ENCODE measurements at regions not wholly inside any gene's neighbourhood (a gene's known extent, or its start where the extent isn't known, plus 50 kb on each side); places are given as distances from the start of the nearest gene placed in this dataset.

DNA sequence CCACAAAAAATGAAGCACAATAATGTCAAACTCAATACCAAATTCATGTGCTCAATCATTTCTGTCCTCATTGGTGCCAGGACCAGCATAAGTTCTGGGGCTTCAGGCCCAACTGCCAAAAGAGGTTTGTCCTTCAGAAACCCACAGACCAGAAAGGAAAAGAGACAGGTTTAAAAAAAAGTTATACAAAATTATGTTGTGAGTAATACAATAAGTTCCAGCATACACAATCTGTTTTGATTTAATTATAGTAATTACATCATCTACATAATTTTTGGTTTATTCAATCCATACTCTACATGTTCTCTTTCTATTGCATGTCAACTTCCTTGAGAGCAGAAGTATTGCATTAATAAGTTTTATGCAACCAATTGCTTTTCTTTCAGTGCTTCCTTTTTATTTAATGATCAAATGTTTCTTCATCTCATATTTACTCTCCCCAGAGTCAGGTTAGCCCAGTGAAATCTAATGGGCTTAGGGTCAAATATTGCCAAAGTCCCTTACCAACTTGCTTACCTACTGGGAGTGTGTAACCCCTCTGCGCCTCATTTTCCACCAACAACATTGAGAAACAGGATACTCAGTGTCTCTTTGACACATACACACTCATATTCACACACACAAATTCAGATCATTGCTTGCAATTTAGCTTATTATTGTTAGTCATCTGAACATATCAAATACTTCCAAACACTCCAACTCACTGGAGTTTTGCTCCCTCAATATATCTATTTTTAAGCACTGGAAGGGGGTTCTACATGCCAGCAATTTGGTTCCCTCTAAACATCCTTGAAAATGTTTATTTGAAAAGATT lies 424.4 kb upstream of the MARCKS start:
- TF ChIP-seq, protein P1, sequence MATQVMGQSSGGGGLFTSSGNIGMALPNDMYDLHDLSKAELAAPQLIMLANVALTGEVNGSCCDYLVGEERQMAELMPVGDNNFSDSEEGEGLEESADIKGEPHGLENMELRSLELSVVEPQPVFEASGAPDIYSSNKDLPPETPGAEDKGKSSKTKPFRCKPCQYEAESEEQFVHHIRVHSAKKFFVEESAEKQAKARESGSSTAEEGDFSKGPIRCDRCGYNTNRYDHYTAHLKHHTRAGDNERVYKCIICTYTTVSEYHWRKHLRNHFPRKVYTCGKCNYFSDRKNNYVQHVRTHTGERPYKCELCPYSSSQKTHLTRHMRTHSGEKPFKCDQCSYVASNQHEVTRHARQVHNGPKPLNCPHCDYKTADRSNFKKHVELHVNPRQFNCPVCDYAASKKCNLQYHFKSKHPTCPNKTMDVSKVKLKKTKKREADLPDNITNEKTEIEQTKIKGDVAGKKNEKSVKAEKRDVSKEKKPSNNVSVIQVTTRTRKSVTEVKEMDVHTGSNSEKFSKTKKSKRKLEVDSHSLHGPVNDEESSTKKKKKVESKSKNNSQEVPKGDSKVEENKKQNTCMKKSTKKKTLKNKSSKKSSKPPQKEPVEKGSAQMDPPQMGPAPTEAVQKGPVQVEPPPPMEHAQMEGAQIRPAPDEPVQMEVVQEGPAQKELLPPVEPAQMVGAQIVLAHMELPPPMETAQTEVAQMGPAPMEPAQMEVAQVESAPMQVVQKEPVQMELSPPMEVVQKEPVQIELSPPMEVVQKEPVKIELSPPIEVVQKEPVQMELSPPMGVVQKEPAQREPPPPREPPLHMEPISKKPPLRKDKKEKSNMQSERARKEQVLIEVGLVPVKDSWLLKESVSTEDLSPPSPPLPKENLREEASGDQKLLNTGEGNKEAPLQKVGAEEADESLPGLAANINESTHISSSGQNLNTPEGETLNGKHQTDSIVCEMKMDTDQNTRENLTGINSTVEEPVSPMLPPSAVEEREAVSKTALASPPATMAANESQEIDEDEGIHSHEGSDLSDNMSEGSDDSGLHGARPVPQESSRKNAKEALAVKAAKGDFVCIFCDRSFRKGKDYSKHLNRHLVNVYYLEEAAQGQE (IDR thresholded peaks at IDR 0.05; ENCODE audit: insufficient read depth in 1 of 2, low read depth in 2 of 2, low read length in 2 of 2) = no peak
- TF ChIP-seq FOXP2 (optimal IDR thresholded peaks at IDR 0.05; ENCODE audit: borderline replicate concordance, extremely low read depth, extremely low read length, insufficient read depth) (no peak), TAF1 (IDR thresholded peaks at IDR 0.05; ENCODE audit: borderline replicate concordance, insufficient read depth, low read length) (no peak), SIN3A (IDR thresholded peaks at IDR 0.05; ENCODE audit: borderline replicate concordance, insufficient read depth, low read length) (no peak), POLR2AphosphoS5 (IDR thresholded peaks at IDR 0.05; ENCODE audit: low read depth, low read length) (no peak)

DNA sequence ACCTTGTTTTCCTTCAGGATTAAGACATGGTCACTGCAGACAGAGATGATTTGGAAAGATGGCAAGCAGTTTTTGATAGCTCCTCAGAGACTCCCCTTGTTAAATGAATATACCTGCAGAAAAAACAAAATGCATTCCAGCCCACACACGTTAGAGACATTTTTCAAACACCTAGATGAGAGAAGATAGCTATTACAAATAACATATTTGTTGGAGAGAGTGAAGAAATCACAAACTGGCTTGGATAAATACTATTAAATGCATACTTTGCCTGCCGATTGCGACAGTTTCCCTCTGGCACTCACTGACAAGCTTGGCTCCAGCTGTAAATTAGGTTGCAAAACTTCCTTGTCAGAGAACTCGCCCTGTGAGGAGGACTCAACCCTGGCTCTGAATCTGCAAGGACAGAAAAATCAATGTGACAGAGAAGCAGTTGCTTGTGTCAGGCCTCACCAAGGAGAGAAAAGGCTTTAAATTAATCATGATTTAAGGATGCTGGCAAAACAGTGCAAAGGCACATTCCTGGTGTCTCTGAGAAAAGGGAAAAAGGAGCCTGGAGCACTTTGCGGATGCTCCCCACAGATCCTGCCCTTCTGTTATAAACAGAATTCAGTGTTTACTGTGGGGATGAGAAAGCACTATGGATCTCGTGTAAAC lies 423.7 kb upstream of the MARCKS start:
- no peak for TF ChIP-seq POLR2AphosphoS5 (IDR thresholded peaks at IDR 0.05; ENCODE audit: low read depth, low read length)
- TF ChIP-seq, protein P1 (IDR thresholded peaks at IDR 0.05; ENCODE audit: insufficient read depth in 1 of 2, low read depth in 2 of 2, low read length in 2 of 2) = no peak
- peak; percentile 31; the same call in 1 of the 2 replicates for TF ChIP-seq SIN3A (IDR thresholded peaks at IDR 0.05; ENCODE audit: borderline replicate concordance, insufficient read depth, low read length)
- TF ChIP-seq FOXP2 (optimal IDR thresholded peaks at IDR 0.05; ENCODE audit: borderline replicate concordance, extremely low read depth, extremely low read length, insufficient read depth) = no peak
- TF ChIP-seq TAF1 (IDR thresholded peaks at IDR 0.05; ENCODE audit: borderline replicate concordance, insufficient read depth, low read length) = no peak

DNA sequence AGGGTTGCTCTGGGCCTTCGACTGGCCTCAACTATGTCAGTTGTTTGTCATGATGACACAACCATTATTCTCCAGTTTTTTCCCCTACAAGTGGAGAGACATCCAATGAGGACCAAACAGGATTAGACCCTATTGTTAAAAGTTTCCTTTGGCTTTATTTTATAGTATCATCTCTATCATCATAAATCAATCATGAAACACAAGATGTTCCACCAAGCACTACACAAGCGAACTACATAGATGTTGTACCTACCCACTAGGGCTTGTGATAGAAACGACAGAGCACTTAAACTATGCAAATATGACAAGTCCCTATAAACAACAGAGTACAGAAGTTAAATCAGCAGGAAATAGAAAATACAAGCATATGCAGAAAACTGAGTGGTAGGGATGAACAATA lies 422.5 kb upstream of the MARCKS start:
- TF ChIP-seq, protein P1 (IDR thresholded peaks at IDR 0.05; ENCODE audit: insufficient read depth in 1 of 2, low read depth in 2 of 2, low read length in 2 of 2) = no peak
- no peak for TF ChIP-seq TAF1 (IDR thresholded peaks at IDR 0.05; ENCODE audit: borderline replicate concordance, insufficient read depth, low read length)
- no peak for TF ChIP-seq POLR2AphosphoS5 (IDR thresholded peaks at IDR 0.05; ENCODE audit: low read depth, low read length)
- TF ChIP-seq FOXP2 (optimal IDR thresholded peaks at IDR 0.05; ENCODE audit: borderline replicate concordance, extremely low read depth, extremely low read length, insufficient read depth) = no peak
- no peak for TF ChIP-seq SIN3A (IDR thresholded peaks at IDR 0.05; ENCODE audit: borderline replicate concordance, insufficient read depth, low read length)

DNA sequence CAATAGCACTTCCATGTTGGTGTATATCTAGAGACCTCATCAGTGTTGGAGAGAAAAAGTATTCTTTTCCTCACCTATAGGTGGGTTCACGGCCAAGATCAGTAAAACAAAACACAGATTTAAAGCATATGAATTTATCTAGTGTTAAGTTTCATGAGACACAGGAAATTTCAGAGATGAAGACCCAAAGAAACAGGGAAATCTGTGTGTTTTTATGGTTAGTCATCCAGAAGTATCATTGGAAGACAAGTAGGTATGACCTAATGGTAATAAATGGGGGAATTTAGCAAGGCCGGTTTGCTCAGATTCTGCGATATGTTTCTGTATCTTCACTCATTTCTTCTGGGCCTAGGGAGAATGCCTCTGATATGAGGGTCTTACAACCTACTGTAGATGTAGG lies 419.6 kb upstream of the MARCKS start:
- TF ChIP-seq POLR2AphosphoS5 (IDR thresholded peaks at IDR 0.05; ENCODE audit: low read depth, low read length) = no peak
- TF ChIP-seq SIN3A (IDR thresholded peaks at IDR 0.05; ENCODE audit: borderline replicate concordance, insufficient read depth, low read length) = no peak
- TF ChIP-seq TAF1 (IDR thresholded peaks at IDR 0.05; ENCODE audit: borderline replicate concordance, insufficient read depth, low read length) = no peak
- no peak for TF ChIP-seq FOXP2 (optimal IDR thresholded peaks at IDR 0.05; ENCODE audit: borderline replicate concordance, extremely low read depth, extremely low read length, insufficient read depth)
- TF ChIP-seq, protein P1 (IDR thresholded peaks at IDR 0.05; ENCODE audit: insufficient read depth in 1 of 2, low read depth in 2 of 2, low read length in 2 of 2) = no peak
